Peyer's patch (tissue), 4 donors: ENCODE measurements at regions not wholly inside any gene's neighbourhood (a gene's known extent, or its start where the extent isn't known, plus 50 kb on each side); places are given as distances from the start of the nearest gene placed in this dataset.

Experiments used
- POLR2A ChIP-seq, 2 donors: fragments of 450-650 bp; IDR thresholded peaks; one replicate each; pipeline ENCODE4 v1.5.1; 2017; ENCODE audit warnings: antibody characterized with exemption in 2 of 2, mild to moderate bottlenecking in 2 of 2, moderate library complexity in 2 of 2
- TF ChIP-seq, protein P1 (sequence below), 6 experiments: fragments of 450-650 bp in 4 of 6; fragments of 200-600 bp in 2 of 6; sonication (generic) in 1 of 6; IDR thresholded peaks; one replicate each; pipeline ENCODE4 v1.5.1; 2017 to 2019; ENCODE audit warnings: antibody characterized with exemption in 6 of 6, mild to moderate bottlenecking in 3 of 6, moderate library complexity in 1 of 6

- TF ChIP-seq, protein P1, sequence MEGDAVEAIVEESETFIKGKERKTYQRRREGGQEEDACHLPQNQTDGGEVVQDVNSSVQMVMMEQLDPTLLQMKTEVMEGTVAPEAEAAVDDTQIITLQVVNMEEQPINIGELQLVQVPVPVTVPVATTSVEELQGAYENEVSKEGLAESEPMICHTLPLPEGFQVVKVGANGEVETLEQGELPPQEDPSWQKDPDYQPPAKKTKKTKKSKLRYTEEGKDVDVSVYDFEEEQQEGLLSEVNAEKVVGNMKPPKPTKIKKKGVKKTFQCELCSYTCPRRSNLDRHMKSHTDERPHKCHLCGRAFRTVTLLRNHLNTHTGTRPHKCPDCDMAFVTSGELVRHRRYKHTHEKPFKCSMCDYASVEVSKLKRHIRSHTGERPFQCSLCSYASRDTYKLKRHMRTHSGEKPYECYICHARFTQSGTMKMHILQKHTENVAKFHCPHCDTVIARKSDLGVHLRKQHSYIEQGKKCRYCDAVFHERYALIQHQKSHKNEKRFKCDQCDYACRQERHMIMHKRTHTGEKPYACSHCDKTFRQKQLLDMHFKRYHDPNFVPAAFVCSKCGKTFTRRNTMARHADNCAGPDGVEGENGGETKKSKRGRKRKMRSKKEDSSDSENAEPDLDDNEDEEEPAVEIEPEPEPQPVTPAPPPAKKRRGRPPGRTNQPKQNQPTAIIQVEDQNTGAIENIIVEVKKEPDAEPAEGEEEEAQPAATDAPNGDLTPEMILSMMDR (IDR thresholded peaks at IDR 0.05): no peak
- TF ChIP-seq POLR2A (IDR thresholded peaks at IDR 0.05): no peak
These were observed 268.7 kb downstream of the SPRY2 start for GRCh38 chr13:80072231-80072630.
